Stimulated activated CD8-positive, alpha-beta memory T cell treated with anti-CD3 and anti-CD28 coated beads, Interleukin-12 subunit alpha, Interleukin-12 subunit beta, amount 100 ng/mL, for 1 hour (primary cell): ENCODE measurements at regions not wholly inside any gene's neighbourhood (a gene's known extent, or its start where the extent isn't known, plus 50 kb on each side); places are given as distances from the start of the nearest gene placed in this dataset.
"Not testable (repeated sequence)": the region's sequence is repeated elsewhere in the genome, so short reads cannot be mapped to it uniquely, and the experiment has no call there.

Experiments used
- DNase-seq: peaks from one replicate; pipeline ENCODE4 v3.0.0-alpha.2; 2020; ENCODE audit warnings: low read depth

GRCh38 chr12:127957001-127957660 is 309.8 kb upstream of the TMEM132C start:
- DNase-seq = no peak

DNA sequence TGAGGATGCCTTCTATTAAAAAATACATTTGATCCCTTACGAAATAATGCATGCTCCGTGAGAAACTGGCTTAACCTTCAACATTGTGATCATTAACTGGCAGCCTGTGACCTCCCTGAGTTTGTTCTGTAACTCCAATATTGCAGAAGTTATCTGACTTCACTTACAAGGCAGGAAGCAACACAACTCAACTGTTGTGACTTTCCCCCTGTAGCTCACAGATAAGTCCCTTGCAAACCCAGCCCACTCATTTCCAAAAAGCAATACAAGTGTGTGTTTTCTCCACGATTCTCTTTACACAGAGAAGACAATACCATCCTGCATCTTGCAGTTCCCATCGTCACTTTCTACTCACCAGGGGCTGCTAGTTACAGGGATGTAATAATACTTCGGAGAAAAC is 304.7 kb upstream of the TMEM132C start:
- DNase-seq = no peak

- DNase-seq = no peak
Measured at GRCh38 chr12:127963933-127964332, 303.0 kb upstream of the TMEM132C start.

DNA sequence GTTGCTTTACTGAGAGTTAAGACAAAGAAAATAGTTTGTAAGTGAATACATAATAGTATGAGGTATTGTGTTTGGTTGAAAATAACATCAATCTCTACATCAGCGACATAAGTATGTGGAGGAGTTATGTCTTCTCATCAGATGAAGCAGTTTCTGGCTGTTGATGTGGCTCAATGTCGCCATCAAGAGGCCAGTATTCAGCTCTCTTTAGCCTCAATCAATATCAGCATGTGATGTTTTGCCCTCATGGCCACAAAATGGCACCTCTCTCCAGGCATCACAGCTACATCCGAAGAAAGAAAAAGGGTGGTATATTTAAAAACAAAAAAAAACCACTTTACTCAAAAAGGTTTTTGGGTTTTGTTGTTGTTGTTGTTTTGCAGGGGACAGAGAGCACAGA is 302.3 kb upstream of the TMEM132C start:
- no peak for DNase-seq

DNA sequence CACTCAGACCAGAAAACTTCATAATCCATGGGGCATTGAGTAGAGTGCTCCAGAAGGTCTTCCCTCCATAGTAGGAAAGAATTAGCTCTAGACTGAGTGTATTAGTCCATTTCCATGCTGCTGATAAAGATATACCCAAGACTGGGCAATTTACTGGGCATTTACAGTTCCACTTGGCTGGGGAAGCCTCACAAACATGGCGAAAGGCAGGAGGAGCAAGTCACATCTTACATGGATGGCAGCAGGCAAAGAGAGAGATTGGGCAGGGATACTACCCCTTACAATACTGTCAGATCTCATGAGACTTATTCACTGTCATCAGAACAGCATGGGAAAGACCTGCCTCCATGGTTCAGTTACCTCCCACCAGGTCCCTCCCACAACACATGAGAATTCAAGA is 300.6 kb upstream of the TMEM132C start:
- DNase-seq = no peak

DNA sequence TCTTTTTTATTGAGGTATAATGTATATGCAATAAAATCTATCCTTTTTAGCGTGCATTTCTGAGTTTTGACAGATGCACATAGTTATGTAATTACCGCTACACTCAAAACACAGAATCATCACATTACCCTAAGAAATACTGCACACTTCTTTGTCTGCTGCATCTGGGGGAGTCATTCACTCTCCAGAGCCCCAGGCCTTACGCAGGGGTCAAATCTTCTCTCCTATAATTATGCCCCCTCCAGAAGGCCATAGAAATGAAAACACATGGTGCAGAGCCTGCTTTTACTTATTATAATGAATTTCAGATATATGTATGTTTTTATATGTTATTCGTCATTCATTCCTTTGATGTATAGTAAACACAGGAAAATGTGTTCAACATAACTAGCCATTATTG is 296.5 kb upstream of the TMEM132C start:
- DNase-seq = no peak

DNA sequence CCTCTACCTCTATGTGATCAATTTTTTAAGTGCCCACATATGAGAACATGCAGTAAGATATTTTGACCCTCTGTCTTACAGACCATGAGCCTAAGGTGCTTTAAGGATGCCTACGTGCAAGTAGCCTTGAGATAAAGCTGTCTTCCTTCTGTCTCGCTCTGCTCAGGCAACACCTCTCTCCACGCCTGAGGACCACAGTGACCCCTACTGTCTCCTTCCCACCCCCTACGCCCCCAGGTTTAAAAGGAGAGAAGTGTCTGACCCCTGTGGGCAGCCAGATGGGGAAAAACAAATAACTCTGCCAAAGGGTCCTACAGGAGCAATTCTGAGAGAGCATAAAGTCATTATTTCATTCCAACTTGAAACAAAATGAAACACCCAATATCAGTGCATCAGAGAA is 286.4 kb upstream of the TMEM132C start:
- no peak for DNase-seq

DNA sequence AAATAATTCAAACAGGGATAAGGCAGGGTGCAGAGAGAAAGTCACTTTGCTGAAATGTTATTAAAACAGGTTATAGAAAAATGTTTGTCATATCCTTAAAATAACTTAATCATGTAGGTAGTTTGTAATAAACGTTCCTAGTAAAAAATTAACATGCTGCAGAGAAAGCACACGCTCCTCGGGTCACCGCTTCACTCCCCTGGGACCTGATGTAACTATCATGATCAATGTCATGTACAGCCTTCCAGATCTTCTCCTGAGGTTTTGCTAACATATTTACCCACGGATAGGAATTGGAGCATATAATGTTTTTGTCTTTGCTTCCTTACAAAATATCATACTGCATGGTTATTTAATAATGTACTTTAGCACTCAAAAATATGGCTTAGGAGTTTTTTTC is 285.1 kb upstream of the TMEM132C start:
- no peak for DNase-seq

GRCh38 chr12:127983213-127983791 is 283.7 kb upstream of the TMEM132C start:
- not testable (repeated sequence) for DNase-seq

GRCh38 chr12:127984386-127985055 is 282.4 kb upstream of the TMEM132C start:
- no peak for DNase-seq

GRCh38 chr12:127987199-127987901 is 279.6 kb upstream of the TMEM132C start:
- DNase-seq = no peak

GRCh38 chr12:127991485-127991884 is 275.5 kb upstream of the TMEM132C start:
- no peak for DNase-seq

GRCh38 chr12:127998988-127999387 is 268.0 kb upstream of the TMEM132C start:
- no peak for DNase-seq

DNA sequence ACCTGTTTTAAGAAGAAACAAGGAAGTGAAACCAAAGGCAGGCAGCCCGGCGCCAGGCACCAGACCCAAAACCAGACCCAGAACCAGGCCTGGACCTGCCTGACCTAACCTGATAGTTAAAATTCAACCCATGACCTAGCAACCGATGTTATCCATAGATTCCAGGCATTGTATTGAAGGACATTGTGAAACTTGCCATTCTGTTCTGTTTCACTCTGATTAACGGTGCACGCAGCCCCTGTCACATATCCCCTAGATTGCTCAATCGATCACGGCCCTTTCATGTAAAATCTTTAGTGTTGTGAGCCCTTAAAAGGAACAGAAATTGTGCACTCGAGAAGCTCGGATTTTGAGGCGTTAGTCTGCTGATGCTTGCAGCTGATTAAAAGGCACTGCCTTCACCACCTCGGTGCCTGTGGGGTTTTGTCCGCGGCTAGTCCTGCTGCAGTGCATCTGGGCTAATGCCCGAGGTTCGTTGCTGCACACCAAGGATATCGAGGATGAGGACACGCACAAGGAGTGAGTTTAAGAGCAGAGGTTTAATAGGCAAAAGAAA is 262.5 kb upstream of the TMEM132C start:
- DNase-seq = no peak

DNA sequence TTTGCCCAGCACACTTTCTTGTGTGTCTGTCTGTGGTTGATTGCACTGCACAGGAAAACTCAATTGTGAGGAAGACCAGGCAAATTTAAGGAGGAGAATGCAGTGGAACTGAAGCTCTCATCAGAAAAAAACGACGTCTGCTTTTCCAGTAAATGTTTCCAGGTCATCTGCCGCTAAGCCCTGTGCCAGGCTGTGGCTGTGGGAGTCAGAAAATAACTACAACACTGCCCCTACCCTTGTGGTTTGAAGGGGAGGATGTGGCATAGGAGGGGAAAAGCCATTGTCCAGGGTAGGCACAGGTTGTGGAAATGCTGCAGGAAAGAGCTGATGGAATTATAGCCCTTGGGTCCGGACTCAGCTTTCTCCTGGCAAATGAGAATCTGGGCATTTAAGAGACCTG is 259.7 kb upstream of the TMEM132C start:
- DNase-seq = no peak

- DNase-seq = no peak
Measured at GRCh38 chr12:128008341-128008740, 258.6 kb upstream of the TMEM132C start.

DNA sequence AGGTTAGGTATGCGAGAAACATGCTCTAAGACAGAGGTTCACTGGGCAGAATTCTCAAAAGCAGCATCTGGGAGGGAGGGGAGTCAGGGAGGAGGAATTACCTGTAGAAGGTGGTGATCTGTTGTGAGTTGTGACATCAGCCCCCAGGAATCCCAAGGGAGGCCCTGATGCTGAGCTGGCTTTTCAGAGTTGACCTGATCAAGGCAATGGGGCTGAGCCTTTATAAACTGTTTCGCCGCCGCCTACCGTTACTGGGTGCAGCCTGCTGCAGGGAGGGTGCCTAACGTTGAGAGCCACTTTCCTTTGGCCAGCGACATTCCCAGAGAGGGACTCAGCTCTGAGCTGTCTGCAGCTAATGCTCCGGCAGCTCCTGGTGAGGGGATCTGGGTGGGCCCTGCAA is 257.9 kb upstream of the TMEM132C start:
- no peak for DNase-seq

- no peak for DNase-seq
Measured at GRCh38 chr12:128012110-128012509, 254.9 kb upstream of the TMEM132C start.

GRCh38 chr12:128015276-128015675 is 251.7 kb upstream of the TMEM132C start:
- DNase-seq = no peak

- DNase-seq = no peak
Measured at GRCh38 chr12:128018067-128018466, 248.9 kb upstream of the TMEM132C start.

GRCh38 chr12:128019996-128020544 is 246.9 kb upstream of the TMEM132C start:
- no peak for DNase-seq

- no peak for DNase-seq
Measured at GRCh38 chr12:128021561-128021960, 245.4 kb upstream of the TMEM132C start.
